ENCODE measurements at regions not wholly inside any gene's neighbourhood (a gene's known extent, or its start where the extent isn't known, plus 50 kb on each side); places are given as distances from the start of the nearest gene placed in this dataset.

DNA sequence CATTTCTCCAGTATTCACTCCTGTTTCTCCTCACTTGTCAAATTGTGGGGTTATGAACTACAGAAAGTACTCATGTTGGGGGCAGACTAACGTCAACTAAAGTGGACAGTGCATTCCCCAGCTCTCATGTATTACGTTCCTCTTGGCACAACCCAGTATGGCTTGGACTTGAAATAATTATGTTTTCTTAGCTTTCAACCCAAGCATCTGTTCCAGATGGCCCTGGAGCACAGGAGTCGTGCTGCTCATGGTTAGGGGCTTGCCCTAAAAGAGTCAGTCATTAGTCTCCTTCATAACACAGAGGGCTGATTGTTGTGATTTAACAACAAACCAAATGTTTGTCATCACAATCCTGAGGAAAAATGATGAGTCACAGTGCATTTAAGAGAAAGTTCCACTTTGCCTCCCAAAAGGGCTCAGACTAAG lies 154.4 kb downstream of the RPAP3 start:
- TF ChIP-seq, protein P1, sequence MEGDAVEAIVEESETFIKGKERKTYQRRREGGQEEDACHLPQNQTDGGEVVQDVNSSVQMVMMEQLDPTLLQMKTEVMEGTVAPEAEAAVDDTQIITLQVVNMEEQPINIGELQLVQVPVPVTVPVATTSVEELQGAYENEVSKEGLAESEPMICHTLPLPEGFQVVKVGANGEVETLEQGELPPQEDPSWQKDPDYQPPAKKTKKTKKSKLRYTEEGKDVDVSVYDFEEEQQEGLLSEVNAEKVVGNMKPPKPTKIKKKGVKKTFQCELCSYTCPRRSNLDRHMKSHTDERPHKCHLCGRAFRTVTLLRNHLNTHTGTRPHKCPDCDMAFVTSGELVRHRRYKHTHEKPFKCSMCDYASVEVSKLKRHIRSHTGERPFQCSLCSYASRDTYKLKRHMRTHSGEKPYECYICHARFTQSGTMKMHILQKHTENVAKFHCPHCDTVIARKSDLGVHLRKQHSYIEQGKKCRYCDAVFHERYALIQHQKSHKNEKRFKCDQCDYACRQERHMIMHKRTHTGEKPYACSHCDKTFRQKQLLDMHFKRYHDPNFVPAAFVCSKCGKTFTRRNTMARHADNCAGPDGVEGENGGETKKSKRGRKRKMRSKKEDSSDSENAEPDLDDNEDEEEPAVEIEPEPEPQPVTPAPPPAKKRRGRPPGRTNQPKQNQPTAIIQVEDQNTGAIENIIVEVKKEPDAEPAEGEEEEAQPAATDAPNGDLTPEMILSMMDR (IDR thresholded peaks at IDR 0.05) = no peak
- TF ChIP-seq POLR2A (IDR thresholded peaks at IDR 0.05) = no peak
